Trophoblast cell (in vitro differentiated cells and primary cell): ENCODE measurements at regions not wholly inside any gene's neighbourhood (a gene's known extent, or its start where the extent isn't known, plus 50 kb on each side); places are given as distances from the start of the nearest gene placed in this dataset.

Experiments
- DNase-seq, 2 donors: peaks; one replicate each; pipeline ENCODE4 v3.0.0-alpha.2; 2016
- H2AFZ ChIP-seq: 2 replicates; pipeline ENCODE4 v1.6.1; 2013; ENCODE audit warnings: low read length, moderate library complexity, mild to moderate bottlenecking; ENCODE audit not compliant: insufficient read depth, poor library complexity
- H2AK5ac ChIP-seq: 2 replicates; pipeline ENCODE4 v1.6.1; 2013; ENCODE audit warnings: mild to moderate bottlenecking, low read length
- H2BK120ac ChIP-seq: 2 replicates; pipeline ENCODE4 v1.6.1; 2013; ENCODE audit warnings: low read length, mild to moderate bottlenecking, moderate library complexity; ENCODE audit not compliant: insufficient read depth, poor library complexity
- H2BK12ac ChIP-seq: 2 replicates; pipeline ENCODE4 v1.6.1; 2013; ENCODE audit warnings: mild to moderate bottlenecking, low read length, moderate library complexity
- H2BK5ac ChIP-seq: 2 replicates; pipeline ENCODE4 v1.6.1; 2013; ENCODE audit warnings: low read length, low read depth, moderate library complexity, mild to moderate bottlenecking; ENCODE audit not compliant: poor library complexity
- H3K14ac ChIP-seq: 2 replicates; pipeline ENCODE4 v1.6.1; 2013; ENCODE audit warnings: mild to moderate bottlenecking, low read length
- H3K18ac ChIP-seq: 2 replicates; pipeline ENCODE4 v1.6.1; 2013; ENCODE audit warnings: mild to moderate bottlenecking, low read length
- H3K23ac ChIP-seq: 2 replicates; pipeline ENCODE4 v1.6.1; 2013; ENCODE audit warnings: low read length
- H3K27ac ChIP-seq: 2 replicates; pipeline ENCODE4 v1.5.1; 2013; ENCODE audit warnings: low read depth, mild to moderate bottlenecking, inconsistent platforms, low read length, moderate library complexity
- H3K27me3 ChIP-seq: 2 replicates; pipeline ENCODE4 v1.6.1; 2013; ENCODE audit warnings: inconsistent platforms, mild to moderate bottlenecking, low read length, moderate library complexity; ENCODE audit not compliant: insufficient read depth
- H3K36me3 ChIP-seq, 2 experiments: 1 replicate in 1 of 2; 2 replicates in 1 of 2; pipeline ENCODE4 v1.6.1; 2013; ENCODE audit warnings: low read length in 2 of 2, mild to moderate bottlenecking in 2 of 2, moderate library complexity in 1 of 2; ENCODE audit not compliant: insufficient read depth in 2 of 2, control insufficient read depth in 1 of 2
- H3K4ac ChIP-seq: 2 replicates; pipeline ENCODE4 v1.6.1; 2013; ENCODE audit warnings: low read depth, mild to moderate bottlenecking, low read length, moderate library complexity
- H3K4me1 ChIP-seq, 2 experiments: 1 replicate in 1 of 2; 2 replicates in 1 of 2; pipeline ENCODE4 v1.6.1; 2013; ENCODE audit warnings: low read length in 2 of 2, mild to moderate bottlenecking in 2 of 2, moderate library complexity in 1 of 2; ENCODE audit not compliant: insufficient read depth in 2 of 2, control insufficient read depth in 1 of 2
- H3K4me2 ChIP-seq: 2 replicates; pipeline ENCODE4 v1.6.1; 2013; ENCODE audit warnings: inconsistent platforms, mild to moderate bottlenecking, low read length, moderate library complexity
- H3K4me3 ChIP-seq: 2 replicates; pipeline ENCODE4 v1.5.1; 2013; ENCODE audit warnings: mild to moderate bottlenecking, low read depth, low read length, inconsistent platforms
- H3K79me1 ChIP-seq: one replicate; pipeline ENCODE4 v1.6.1; 2013; ENCODE audit warnings: low read length
- H3K79me2 ChIP-seq: 2 replicates; pipeline ENCODE4 v1.6.1; 2013; ENCODE audit warnings: low read length, mild to moderate bottlenecking; ENCODE audit not compliant: control insufficient read depth, insufficient read depth, poor library complexity
- H3K9ac ChIP-seq: 2 replicates; pipeline ENCODE4 v1.6.1; 2013; ENCODE audit warnings: mild to moderate bottlenecking, low read length
- H3K9me3 ChIP-seq: 2 replicates; pipeline ENCODE4 v1.6.1; 2013; ENCODE audit warnings: low read depth, mild to moderate bottlenecking, control low read depth, inconsistent platforms, low read length; ENCODE audit not compliant: insufficient read depth
- H4K12ac ChIP-seq: 2 replicates; pipeline ENCODE4 v1.6.1; 2013; ENCODE audit warnings: low read depth, mild to moderate bottlenecking, low read length, moderate library complexity
- H4K8ac ChIP-seq: 2 replicates; pipeline ENCODE4 v1.6.1; 2013; ENCODE audit warnings: low read depth, mild to moderate bottlenecking, low read length, moderate library complexity
- H4K91ac ChIP-seq: one replicate; pipeline ENCODE4 v1.6.1; 2013; ENCODE audit warnings: low read depth, mild to moderate bottlenecking, low read length, moderate library complexity
- WGBS: extraction: QIAGEN DNeasy Blood & Tissue Kit; methylation state at CpG from one replicate; pipeline ENCODE4 v1.1.7; 2013; ENCODE audit warnings: missing lambda C conversion rate; ENCODE audit not compliant: insufficient read length, insufficient coverage; ENCODE audit errors: extremely low coverage; 5-methylcytosine and 5-hydroxymethylcytosine counted together

DNA sequence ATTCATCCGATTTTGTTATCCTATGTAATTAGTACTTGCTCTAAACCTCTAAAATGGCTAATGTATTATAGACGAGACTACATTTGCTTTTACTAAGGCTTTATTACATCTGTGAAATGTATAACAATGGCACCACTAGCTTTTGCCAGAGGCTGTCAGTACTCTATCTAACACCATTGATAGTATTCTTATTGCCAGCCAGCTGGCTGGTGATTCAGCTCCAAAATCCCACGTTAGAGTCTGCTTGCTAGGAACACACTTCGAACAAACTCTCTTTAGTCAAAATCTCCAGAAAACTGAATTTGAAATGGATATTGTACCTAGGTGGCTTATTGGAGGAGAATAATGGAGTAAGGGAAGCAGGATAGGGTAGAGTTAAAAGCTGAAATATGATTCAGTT is 839.2 kb downstream of the SLC6A15 start:
- H3K27ac ChIP-seq = no peak overlapping the region
- no peaks in the 10 kb centered on the region for H3K36me3 ChIP-seq
- no peaks in the 10 kb centered on the region for H3K79me2 ChIP-seq
- no peak overlapping the region for H2BK12ac ChIP-seq
- no peak overlapping the region for H4K8ac ChIP-seq
- no peak overlapping the region for H2AFZ ChIP-seq
- no peak overlapping the region for H3K4ac ChIP-seq
- no peaks in the 10 kb centered on the region for H3K4me1 ChIP-seq
- H4K91ac ChIP-seq = no peak overlapping the region
- no peak overlapping the region for H4K12ac ChIP-seq
- H3K9ac ChIP-seq = no peak overlapping the region
- DNase-seq = no peak
- no peaks in the 10 kb centered on the region for H3K79me1 ChIP-seq
- H2BK5ac ChIP-seq = no peak overlapping the region
- no peak overlapping the region for H3K14ac ChIP-seq
- no CpG with 5 or more reads among the region's 4 CpGs for WGBS
- H3K18ac ChIP-seq = no peak overlapping the region
- H3K9me3 ChIP-seq = no peaks in the 10 kb centered on the region
- no peak overlapping the region for H2BK120ac ChIP-seq
- H3K4me3 ChIP-seq = no peak overlapping the region
- no peak overlapping the region for H3K23ac ChIP-seq
- no peaks in the 10 kb centered on the region for H3K27me3 ChIP-seq
- H3K4me2 ChIP-seq = no peak overlapping the region
- no peak overlapping the region for H2AK5ac ChIP-seq

DNA sequence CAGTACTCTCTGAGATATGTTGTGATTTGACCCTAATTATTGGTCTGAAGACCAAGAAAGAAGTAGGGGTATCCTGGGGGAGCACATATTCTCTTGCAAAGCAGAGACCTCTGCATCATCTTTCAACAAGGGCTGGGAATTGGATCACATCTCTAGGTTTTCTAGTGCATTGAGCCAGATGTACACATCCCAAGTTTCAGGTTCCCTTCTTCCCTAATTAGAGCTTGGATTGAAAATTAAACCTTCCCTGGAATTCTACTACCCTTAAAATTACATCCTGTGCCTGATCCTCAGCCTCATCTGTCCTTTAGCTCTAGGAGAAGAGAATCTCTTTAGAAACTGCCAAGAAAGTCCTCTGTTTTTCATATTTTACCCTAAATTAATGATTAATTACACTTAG is 839.6 kb downstream of the SLC6A15 start:
- H3K18ac ChIP-seq = no peak overlapping the region
- H3K23ac ChIP-seq = no peak overlapping the region
- no peak overlapping the region for H3K4me2 ChIP-seq
- H4K8ac ChIP-seq = no peak overlapping the region
- no peaks in the 10 kb centered on the region for H3K79me1 ChIP-seq
- H4K91ac ChIP-seq = no peak overlapping the region
- H2BK12ac ChIP-seq = no peak overlapping the region
- no peaks in the 10 kb centered on the region for H3K79me2 ChIP-seq
- no peak overlapping the region for H2AFZ ChIP-seq
- no peak overlapping the region for H2BK5ac ChIP-seq
- no peaks in the 10 kb centered on the region for H3K9me3 ChIP-seq
- no peaks in the 10 kb centered on the region for H3K4me1 ChIP-seq
- no peak for DNase-seq
- no peaks in the 10 kb centered on the region for H3K27me3 ChIP-seq
- no peak overlapping the region for H3K4ac ChIP-seq
- no peak overlapping the region for H3K4me3 ChIP-seq
- no peak overlapping the region for H2AK5ac ChIP-seq
- H3K14ac ChIP-seq = no peak overlapping the region
- no peak overlapping the region for H3K27ac ChIP-seq
- H3K36me3 ChIP-seq = no peaks in the 10 kb centered on the region
- H2BK120ac ChIP-seq = no peak overlapping the region
- no peak overlapping the region for H4K12ac ChIP-seq
- no peak overlapping the region for H3K9ac ChIP-seq

- no peak overlapping the region for H3K4ac ChIP-seq
- no peak overlapping the region for H4K91ac ChIP-seq
- no peak overlapping the region for H3K4me3 ChIP-seq
- H3K36me3 ChIP-seq = no peaks in the 10 kb centered on the region
- no peak overlapping the region for H4K8ac ChIP-seq
- H2BK5ac ChIP-seq = no peak overlapping the region
- no peak overlapping the region for H3K14ac ChIP-seq
- no peaks in the 10 kb centered on the region for H3K27me3 ChIP-seq
- no CpG with 5 or more reads among the region's 4 CpGs for WGBS
- H3K27ac ChIP-seq = no peak overlapping the region
- no peak overlapping the region for H2BK120ac ChIP-seq
- no peak overlapping the region for H2AK5ac ChIP-seq
- no peak for DNase-seq
- no peak overlapping the region for H3K9ac ChIP-seq
- H4K12ac ChIP-seq = no peak overlapping the region
- no peaks in the 10 kb centered on the region for H3K79me1 ChIP-seq
- H2AFZ ChIP-seq = no peak overlapping the region
- H3K23ac ChIP-seq = no peak overlapping the region
- no peaks in the 10 kb centered on the region for H3K79me2 ChIP-seq
- no peaks in the 10 kb centered on the region for H3K9me3 ChIP-seq
- H3K4me2 ChIP-seq = no peak overlapping the region
- no peaks in the 10 kb centered on the region for H3K4me1 ChIP-seq
- H3K18ac ChIP-seq = no peak overlapping the region
- no peak overlapping the region for H2BK12ac ChIP-seq
Observed at GRCh38 chr12:84070292-84070691, 842.3 kb downstream of the SLC6A15 start.

DNA sequence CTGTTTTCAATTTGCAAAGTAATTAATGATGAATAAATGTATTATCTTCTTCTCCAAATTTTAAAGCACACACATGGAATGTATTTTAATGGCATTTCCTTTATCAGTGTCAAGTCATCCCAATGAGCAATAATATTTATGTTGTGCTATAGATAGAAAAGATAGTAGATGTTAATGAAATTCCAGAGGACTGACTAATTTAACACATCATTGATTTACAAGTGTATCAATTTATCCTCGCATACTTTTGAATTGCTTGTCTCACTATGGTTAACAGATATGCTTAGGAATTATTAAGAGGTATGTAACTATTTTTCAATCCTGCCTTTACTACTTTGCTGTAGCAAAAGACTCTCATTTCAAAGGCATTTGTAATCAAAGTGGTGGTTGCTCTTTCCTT is 842.9 kb downstream of the SLC6A15 start:
- Histone ChIP-seq H4K91ac (no peak overlapping the region), H4K12ac (no peak overlapping the region), H3K4me2 (no peak overlapping the region), H3K14ac (no peak overlapping the region), H3K4me1 (no peaks in the 10 kb centered on the region), H4K8ac (no peak overlapping the region), H3K18ac (no peak overlapping the region), H2AFZ (no peak overlapping the region), H3K36me3 (no peaks in the 10 kb centered on the region), H3K79me2 (no peaks in the 10 kb centered on the region), H3K9ac (no peak overlapping the region), H3K23ac (no peak overlapping the region), H2BK12ac (no peak overlapping the region), H3K27me3 (no peaks in the 10 kb centered on the region), H3K4me3 (no peak overlapping the region), H3K79me1 (no peaks in the 10 kb centered on the region), H3K4ac (no peak overlapping the region), H3K9me3 (no peaks in the 10 kb centered on the region), H2BK120ac (no peak overlapping the region), H3K27ac (no peak overlapping the region), H2BK5ac (no peak overlapping the region), H2AK5ac (no peak overlapping the region)
- WGBS = no CpG with 5 or more reads among the region's 1 CpG
- DNase-seq = no peak

DNA sequence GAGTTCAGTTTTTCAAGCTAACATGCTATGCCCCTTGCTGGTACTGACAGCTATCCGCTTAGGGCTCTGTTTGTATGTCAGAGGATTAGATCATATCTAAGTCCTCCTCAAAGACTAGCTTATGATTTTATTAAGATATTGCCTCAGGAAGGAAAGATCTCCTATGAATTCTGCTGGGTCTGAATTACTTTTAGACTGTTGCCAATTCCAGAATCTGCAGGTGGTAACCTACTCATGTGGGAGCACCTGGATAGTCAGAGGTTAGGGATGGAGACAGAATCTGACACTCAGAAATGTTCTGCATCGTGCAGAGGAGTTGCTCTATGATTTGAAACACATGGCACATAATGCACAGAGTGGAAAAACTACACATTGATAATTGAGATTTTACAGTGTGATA is 843.4 kb downstream of the SLC6A15 start:
- H2BK5ac ChIP-seq = no peak overlapping the region
- H3K23ac ChIP-seq = no peak overlapping the region
- no peak overlapping the region for H3K9ac ChIP-seq
- no peak overlapping the region for H2BK12ac ChIP-seq
- H3K4me2 ChIP-seq = no peak overlapping the region
- no peaks in the 10 kb centered on the region for H3K79me2 ChIP-seq
- H3K36me3 ChIP-seq = no peaks in the 10 kb centered on the region
- no peak overlapping the region for H3K4ac ChIP-seq
- no peak overlapping the region for H3K14ac ChIP-seq
- no peak overlapping the region for H4K12ac ChIP-seq
- H3K9me3 ChIP-seq = no peaks in the 10 kb centered on the region
- H3K27ac ChIP-seq = no peak overlapping the region
- no peak for DNase-seq
- H3K18ac ChIP-seq = no peak overlapping the region
- H3K4me1 ChIP-seq = no peaks in the 10 kb centered on the region
- H3K4me3 ChIP-seq = no peak overlapping the region
- H3K79me1 ChIP-seq = no peaks in the 10 kb centered on the region
- H2BK120ac ChIP-seq = no peak overlapping the region
- no peak overlapping the region for H4K8ac ChIP-seq
- H2AK5ac ChIP-seq = no peak overlapping the region
- no peaks in the 10 kb centered on the region for H3K27me3 ChIP-seq
- H4K91ac ChIP-seq = no peak overlapping the region
- no peak overlapping the region for H2AFZ ChIP-seq
- WGBS = no CpG with 5 or more reads among the region's 2 CpGs
